Astrocyte (in vitro differentiated cells and primary cell): ENCODE measurements at regions not wholly inside any gene's neighbourhood (a gene's known extent, or its start where the extent isn't known, plus 50 kb on each side); places are given as distances from the start of the nearest gene placed in this dataset.

Experiments used
- DNase-seq: peaks from one replicate; pipeline ENCODE4 v3.0.0-alpha.2; 2010; ENCODE audit warnings: low read depth
- FAIRE-seq: peaks from 2 replicates; lab custom pipeline; 2011; peaks lifted over from hg19 to GRCh38; lab: Jason Lieb, UNC
- H2AFZ ChIP-seq: 2 replicates; pipeline ENCODE4 v1.6.0; 2012; ENCODE audit warnings: low read depth, low read length, inconsistent platforms
- H3K27ac ChIP-seq: 2 replicates; pipeline ENCODE4 v1.5.1; 2011; ENCODE audit warnings: low read depth, low read length, inconsistent platforms
- H3K27me3 ChIP-seq: 2 replicates; pipeline ENCODE4 v1.6.0; 2011; ENCODE audit warnings: low read length, inconsistent platforms; ENCODE audit not compliant: insufficient read depth
- H3K36me3 ChIP-seq: 2 replicates; pipeline ENCODE4 v1.5.1; 2011; ENCODE audit warnings: low read length, inconsistent platforms; ENCODE audit not compliant: insufficient read depth
- H3K4me1 ChIP-seq: 2 replicates; pipeline ENCODE4 v1.5.1; 2011; ENCODE audit warnings: low read length, inconsistent platforms; ENCODE audit not compliant: insufficient read depth
- H3K4me2 ChIP-seq: 2 replicates; pipeline ENCODE4 v1.6.0; 2012; ENCODE audit warnings: low read length, inconsistent platforms
- H3K4me3 ChIP-seq: 2 replicates; pipeline ENCODE4 v1.5.1; 2011; ENCODE audit warnings: low read depth, mild to moderate bottlenecking, low read length, inconsistent platforms; ENCODE audit not compliant: insufficient read depth
- H3K79me2 ChIP-seq: 2 replicates; pipeline ENCODE4 v1.6.0; 2012; ENCODE audit warnings: mild to moderate bottlenecking, low read length, inconsistent platforms; ENCODE audit not compliant: insufficient read depth
- H3K9ac ChIP-seq: 2 replicates; pipeline ENCODE4 v1.6.0; 2012; ENCODE audit warnings: mild to moderate bottlenecking, low read length, inconsistent platforms
- H3K9me3 ChIP-seq: 2 replicates; pipeline ENCODE4 v1.5.1; 2012; ENCODE audit warnings: low read depth, mild to moderate bottlenecking, low read length, inconsistent platforms; ENCODE audit not compliant: insufficient read depth
- H4K20me1 ChIP-seq: 2 replicates; pipeline ENCODE4 v1.6.0; 2012; ENCODE audit warnings: low read length, inconsistent platforms; ENCODE audit not compliant: insufficient read depth
- H3K27ac Mint-ChIP-seq: one replicate; pipeline ENCODE4 v1.8.0; 2021; ENCODE audit warnings: mild to moderate bottlenecking, mixed read lengths; ENCODE audit not compliant: unreplicated experiment
- H3K27me3 Mint-ChIP-seq: one replicate; pipeline ENCODE4 v1.8.0; 2021; ENCODE audit warnings: low read depth, mixed read lengths; ENCODE audit not compliant: unreplicated experiment
- H3K36me3 Mint-ChIP-seq: one replicate; pipeline ENCODE4 v1.8.0; 2021; ENCODE audit warnings: low read depth, mixed read lengths; ENCODE audit not compliant: unreplicated experiment
- H3K4me1 Mint-ChIP-seq: one replicate; pipeline ENCODE4 v1.8.0; 2021; ENCODE audit warnings: low read depth, mixed read lengths; ENCODE audit not compliant: unreplicated experiment
- H3K4me3 Mint-ChIP-seq: one replicate; pipeline ENCODE4 v1.8.0; 2021; ENCODE audit warnings: mild to moderate bottlenecking, moderate library complexity, mixed read lengths; ENCODE audit not compliant: unreplicated experiment
- H3K9me3 Mint-ChIP-seq: one replicate; pipeline ENCODE4 v1.8.0; 2021; ENCODE audit warnings: mild to moderate bottlenecking, mixed read lengths; ENCODE audit not compliant: unreplicated experiment
- EZH2 ChIP-seq: IDR thresholded peaks from 2 replicates; pipeline ENCODE4 v1.6.1; 2012; ENCODE audit warnings: mild to moderate bottlenecking, low read length, inconsistent platforms; ENCODE audit not compliant: insufficient read depth
- TF ChIP-seq, protein P1 (sequence below): IDR thresholded peaks from 2 replicates; pipeline ENCODE4 v1.5.1; 2011; ENCODE audit warnings: low read depth, mild to moderate bottlenecking, inconsistent platforms, low read length, moderate library complexity; ENCODE audit not compliant: insufficient read depth

DNA sequence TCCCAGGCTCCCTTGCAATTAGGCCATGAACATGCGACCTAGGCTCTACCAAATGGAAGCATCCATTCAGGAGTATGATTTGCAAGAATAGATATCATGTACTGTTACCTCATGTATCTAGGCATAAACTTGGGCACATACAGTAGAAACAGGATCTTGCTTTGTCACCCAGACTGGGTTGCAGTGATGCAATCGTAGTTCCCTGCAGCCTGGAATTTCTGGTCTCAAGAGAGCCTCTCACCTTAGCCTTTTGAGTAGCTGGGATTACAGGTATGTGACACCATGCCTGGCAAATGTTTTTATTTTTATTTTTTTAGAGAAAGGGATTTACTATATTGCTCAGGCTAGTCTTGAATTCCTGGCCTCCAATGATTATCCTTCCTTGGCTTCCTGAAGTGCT lies 994.2 kb downstream of the ADGRL3 start:
- Histone ChIP-seq H3K27ac (no peak overlapping the region), H3K27me3 (no peaks in the 10 kb centered on the region), H3K4me3 (no peak overlapping the region), H2AFZ (no peak overlapping the region), H3K9ac (no peak overlapping the region), H3K4me1 (no peaks in the 10 kb centered on the region), H3K4me2 (no peak overlapping the region), H4K20me1 (no peaks in the 10 kb centered on the region), H3K9me3 (no peaks in the 10 kb centered on the region), H3K36me3 (no peaks in the 10 kb centered on the region), H3K79me2 (no peaks in the 10 kb centered on the region)
- no peak for DNase-seq
- FAIRE-seq = no peak
- Mint-ChIP-seq H3K27ac (no peak overlapping the region), H3K27me3 (no peaks in the 10 kb centered on the region), H3K9me3 (no peaks in the 10 kb centered on the region), H3K4me1 (no peaks in the 10 kb centered on the region), H3K36me3 (no peaks in the 10 kb centered on the region), H3K4me3 (no peak overlapping the region)
- TF ChIP-seq EZH2 = no peak
- TF ChIP-seq, protein P1, sequence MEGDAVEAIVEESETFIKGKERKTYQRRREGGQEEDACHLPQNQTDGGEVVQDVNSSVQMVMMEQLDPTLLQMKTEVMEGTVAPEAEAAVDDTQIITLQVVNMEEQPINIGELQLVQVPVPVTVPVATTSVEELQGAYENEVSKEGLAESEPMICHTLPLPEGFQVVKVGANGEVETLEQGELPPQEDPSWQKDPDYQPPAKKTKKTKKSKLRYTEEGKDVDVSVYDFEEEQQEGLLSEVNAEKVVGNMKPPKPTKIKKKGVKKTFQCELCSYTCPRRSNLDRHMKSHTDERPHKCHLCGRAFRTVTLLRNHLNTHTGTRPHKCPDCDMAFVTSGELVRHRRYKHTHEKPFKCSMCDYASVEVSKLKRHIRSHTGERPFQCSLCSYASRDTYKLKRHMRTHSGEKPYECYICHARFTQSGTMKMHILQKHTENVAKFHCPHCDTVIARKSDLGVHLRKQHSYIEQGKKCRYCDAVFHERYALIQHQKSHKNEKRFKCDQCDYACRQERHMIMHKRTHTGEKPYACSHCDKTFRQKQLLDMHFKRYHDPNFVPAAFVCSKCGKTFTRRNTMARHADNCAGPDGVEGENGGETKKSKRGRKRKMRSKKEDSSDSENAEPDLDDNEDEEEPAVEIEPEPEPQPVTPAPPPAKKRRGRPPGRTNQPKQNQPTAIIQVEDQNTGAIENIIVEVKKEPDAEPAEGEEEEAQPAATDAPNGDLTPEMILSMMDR = no peak

- Histone ChIP-seq H3K79me2 (no peaks in the 10 kb centered on the region), H3K27ac (no peak overlapping the region), H4K20me1 (no peaks in the 10 kb centered on the region), H3K36me3 (no peaks in the 10 kb centered on the region), H3K9me3 (no peaks in the 10 kb centered on the region), H3K4me2 (no peak overlapping the region), H3K9ac (no peak overlapping the region), H3K27me3 (no peaks in the 10 kb centered on the region), H3K4me3 (no peak overlapping the region), H3K4me1 (no peaks in the 10 kb centered on the region), H2AFZ (no peak overlapping the region)
- H3K36me3 Mint-ChIP-seq = no peaks in the 10 kb centered on the region
- no peaks in the 10 kb centered on the region for H3K4me1 Mint-ChIP-seq
- H3K4me3 Mint-ChIP-seq = no peak overlapping the region
- H3K27me3 Mint-ChIP-seq = no peaks in the 10 kb centered on the region
- no peak for FAIRE-seq
- no peaks in the 10 kb centered on the region for H3K9me3 Mint-ChIP-seq
- H3K27ac Mint-ChIP-seq = no peak overlapping the region
- TF ChIP-seq, protein P1 = no peak
- TF ChIP-seq EZH2 = no peak
- DNase-seq = peak; percentile 8
Measured at GRCh38 chr4:62193761-62194160, 993.6 kb downstream of the ADGRL3 start.

DNA sequence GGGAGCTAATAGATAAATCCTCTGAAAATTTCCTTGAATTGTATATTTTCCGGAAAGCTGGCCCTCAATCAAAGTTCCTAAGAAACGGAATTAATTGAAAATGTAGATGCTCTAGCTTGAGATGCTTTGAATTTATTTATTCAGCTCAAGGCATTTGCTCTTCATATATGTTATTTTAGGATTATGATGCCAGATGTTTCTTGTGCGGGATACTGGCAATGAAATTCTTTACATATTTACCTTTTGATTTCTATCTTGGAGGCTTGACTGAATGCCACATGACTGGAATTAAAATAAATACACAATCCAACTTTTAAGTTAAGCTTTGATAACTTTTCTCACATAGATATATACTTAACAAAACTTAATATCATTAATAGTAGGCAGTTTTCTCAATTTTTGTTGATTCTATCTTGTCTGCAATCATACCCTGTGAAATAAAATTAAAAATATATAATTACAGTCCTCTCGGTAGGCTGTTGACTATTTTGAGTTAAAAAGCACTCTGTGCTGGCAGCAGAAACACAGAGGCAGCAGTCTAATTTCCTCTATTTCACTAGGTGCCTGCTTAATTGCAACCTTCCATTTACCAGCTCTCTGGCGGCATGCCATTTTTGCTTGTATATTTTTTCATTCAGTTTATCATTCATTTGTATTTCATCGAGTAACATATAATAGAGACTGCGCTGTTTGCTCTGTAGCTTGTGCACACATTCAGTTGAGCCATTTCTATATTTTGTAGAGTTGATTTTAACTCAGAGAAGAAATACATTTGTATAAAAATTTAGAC lies 991.5 kb downstream of the ADGRL3 start:
- H4K20me1 ChIP-seq = no peaks in the 10 kb centered on the region
- no peak for TF ChIP-seq EZH2
- TF ChIP-seq, protein P1 = no peak
- no peaks in the 10 kb centered on the region for H3K36me3 ChIP-seq
- no peaks in the 10 kb centered on the region for H3K27me3 ChIP-seq
- H3K4me1 Mint-ChIP-seq = no peaks in the 10 kb centered on the region
- no peak overlapping the region for H3K27ac Mint-ChIP-seq
- no peaks in the 10 kb centered on the region for H3K27me3 Mint-ChIP-seq
- H3K4me1 ChIP-seq = no peaks in the 10 kb centered on the region
- peaks cover 2% of the 10 kb centered on the region for H3K9me3 Mint-ChIP-seq
- H3K9ac ChIP-seq = no peak overlapping the region
- no peaks in the 10 kb centered on the region for H3K36me3 Mint-ChIP-seq
- DNase-seq (no peak), FAIRE-seq (no peak)
- H2AFZ ChIP-seq = no peak overlapping the region
- no peaks in the 10 kb centered on the region for H3K9me3 ChIP-seq
- H3K4me3 ChIP-seq = no peak overlapping the region
- H3K4me3 Mint-ChIP-seq = no peak overlapping the region
- H3K4me2 ChIP-seq = no peak overlapping the region
- no peak overlapping the region for H3K27ac ChIP-seq
- H3K79me2 ChIP-seq = no peaks in the 10 kb centered on the region
